ENCODE measurements at regions not wholly inside any gene's neighbourhood (a gene's known extent, or its start where the extent isn't known, plus 50 kb on each side); places are given as distances from the start of the nearest gene placed in this dataset.
"Not testable (repeated sequence)": the region's sequence is repeated elsewhere in the genome, so short reads cannot be mapped to it uniquely, and the experiment has no call there.

DNA sequence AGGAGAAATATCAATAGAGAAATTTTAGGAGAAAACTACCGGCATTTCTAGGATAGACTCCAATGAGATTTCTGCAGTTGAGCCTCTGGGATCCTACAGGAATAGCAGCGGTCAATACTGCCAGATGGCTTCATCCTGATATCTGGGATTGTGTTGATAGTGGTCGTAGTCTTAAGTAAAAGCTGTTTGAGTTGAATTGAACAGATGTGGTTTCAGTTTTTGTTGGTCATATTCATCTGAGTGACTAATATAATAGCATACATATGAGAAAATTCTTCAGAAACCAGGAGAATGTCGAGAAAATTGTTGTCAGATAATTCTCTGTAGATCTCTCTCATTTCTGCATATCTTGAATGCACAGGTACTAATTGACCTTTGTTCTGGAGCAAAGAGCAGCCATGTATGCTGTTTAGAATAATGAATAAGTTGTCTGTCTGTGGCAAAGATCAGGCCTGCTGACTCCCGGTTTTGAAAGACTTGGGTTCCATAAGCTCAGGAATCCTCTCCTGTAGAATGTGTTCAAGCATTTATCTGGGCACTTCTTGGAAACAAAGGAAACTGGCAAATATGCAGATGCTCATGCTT lies 288.1 kb downstream of the TMX3 start:
- DNase-seq, result no peak

DNA sequence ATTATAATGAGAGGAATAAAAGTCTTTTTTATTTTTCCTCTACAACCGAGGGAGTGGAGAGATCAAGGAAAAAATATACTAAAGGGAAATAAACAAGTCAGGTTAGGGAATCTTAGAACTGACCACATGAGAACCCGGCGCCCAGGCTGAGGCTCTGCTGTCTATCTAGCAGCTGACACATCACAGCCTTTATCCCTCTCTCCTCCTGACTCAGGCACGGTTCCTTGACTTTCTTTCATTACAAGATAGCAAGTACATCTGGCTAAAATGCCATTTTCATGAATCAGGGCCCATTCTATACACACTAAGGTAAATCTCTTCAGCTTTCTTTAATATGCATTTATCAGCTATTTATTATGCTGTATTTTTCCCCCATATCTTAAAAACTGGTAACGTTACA lies 296.0 kb downstream of the TMX3 start:
- no peak for DNase-seq

DNA sequence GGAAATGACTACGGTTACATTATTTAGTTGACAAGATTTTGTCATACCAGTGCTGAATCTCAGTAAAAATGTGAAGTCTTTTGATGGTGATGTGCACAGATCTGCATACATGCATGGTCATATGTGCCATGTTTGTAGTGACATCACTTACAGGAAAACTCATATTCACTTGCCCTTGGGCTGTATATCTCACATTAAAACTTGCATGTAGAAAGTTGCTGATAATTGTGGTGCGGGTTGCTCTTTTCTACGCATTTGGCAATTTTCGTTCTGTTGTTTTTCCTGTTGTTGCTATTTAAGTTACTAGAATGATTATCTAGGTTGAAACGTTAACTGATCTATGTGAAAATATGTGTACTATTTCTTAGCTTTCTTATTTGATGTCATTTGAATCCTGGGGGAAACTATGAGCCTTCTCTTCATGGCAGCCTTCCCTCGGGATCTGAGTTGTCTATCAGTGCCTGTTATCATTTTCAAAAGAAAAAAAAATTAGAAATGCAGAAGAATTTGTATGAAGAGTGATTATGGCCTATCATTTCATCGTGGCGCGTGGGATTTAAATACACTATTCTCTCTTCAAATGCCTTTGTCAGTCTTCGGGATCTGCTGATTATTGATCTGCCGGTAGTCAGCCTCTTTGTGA lies 296.6 kb downstream of the TMX3 start:
- no peak for DNase-seq

DNA sequence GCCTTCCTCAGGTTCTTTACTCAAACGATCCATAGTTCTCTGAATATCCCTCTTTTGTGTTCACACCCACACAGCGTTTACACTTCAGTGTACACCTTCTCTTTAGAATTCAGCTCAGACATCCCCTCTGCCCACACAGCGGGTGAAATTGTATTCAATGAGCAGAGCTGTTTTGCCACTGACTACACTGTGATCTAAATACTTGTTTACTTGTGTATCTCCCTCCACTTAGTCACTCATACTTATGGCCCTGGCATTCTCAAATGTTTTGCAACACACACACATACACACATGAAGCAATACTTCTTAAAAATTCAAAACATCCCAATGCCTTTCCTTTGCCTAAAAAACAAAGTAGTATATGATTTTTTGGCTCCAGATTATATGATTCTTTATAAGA lies 297.1 kb downstream of the TMX3 start:
- no peak for DNase-seq

DNA sequence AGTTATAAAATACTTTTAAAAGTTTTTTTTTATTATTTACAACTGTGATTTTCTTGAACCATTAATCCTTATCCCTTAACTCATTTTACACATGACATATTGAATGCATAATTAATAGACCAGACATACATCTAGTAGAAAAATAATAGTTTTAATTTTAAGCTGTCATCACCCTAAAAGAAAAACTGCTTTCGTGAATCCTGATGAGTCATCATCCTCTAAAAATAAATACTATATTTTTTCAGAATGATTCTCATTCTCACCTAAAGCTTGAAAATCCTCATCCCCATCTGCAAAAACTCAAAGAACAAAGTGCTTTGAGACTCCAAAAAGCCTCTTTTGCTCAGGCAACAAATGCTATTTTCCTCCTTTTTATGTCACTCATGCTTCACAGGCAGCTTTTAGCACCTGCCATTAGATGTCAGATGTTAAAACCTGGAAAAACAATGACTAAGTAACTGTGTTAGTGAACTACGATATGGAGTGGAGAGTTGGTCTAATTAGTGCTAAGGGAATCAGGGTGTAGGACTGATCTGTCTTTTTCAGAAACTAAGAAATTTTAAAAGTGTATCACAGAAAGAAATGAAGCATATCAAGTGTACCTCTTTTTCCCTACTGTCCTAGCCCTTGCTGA lies 297.6 kb downstream of the TMX3 start:
- no peak for DNase-seq

DNA sequence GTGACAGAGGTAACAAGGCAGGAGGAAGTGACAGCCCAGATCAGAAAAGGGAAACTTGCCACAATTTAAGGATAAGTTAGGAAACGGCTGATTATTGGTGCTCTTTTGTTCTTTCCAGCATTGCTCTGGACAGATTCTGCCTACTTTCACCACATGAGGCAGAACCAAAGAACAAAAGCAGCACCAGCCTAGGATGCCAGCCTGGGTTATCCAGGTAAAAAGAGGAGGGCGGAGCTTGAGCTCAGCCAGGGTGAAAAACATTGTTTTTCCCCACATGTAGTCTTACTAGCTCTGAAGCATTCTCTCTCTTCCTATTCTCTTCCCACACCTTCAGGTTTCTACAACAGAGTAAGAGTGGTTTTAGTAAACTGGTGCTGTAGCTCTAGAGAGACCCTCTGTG lies 300.5 kb downstream of the TMX3 start:
- no peak for DNase-seq

DNA sequence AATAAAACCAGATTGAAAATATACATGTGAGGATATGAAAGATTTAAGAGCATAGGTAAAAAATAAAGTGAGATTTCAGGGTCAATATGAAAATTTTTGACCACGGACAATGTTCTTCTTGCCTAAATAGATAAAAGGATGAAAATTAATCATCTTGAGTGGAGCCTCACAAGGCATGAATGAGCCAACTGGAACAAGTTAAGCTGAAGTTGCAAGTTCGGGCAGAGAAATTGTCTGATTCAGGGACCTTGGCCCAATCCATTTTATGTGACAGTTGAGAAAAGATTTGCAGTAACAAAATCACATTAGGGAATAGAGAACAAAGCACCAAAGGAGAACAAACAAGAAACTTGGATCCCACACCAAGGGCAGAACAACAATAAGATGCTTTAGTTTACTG lies 305.3 kb downstream of the TMX3 start:
- no peak for DNase-seq

DNA sequence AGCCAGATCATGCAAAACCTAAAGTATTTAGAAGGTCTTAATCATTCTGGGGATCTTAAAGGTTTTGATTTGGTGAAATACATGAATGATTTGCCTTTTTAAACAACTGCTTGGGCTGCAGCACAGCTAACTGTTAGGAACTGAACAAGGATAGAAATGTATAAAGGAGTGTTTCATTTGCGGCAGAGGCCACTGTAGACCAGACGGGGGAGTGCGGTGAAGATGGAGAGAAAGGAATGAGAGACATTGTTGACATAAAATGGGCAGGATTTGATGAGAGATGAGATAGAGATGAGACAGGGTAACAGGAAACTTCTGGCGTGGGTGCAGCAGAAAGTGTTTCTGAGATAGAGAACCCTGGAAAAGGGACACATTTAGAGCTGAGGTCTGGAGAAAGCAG lies 308.1 kb downstream of the TMX3 start:
- no peak for DNase-seq

DNA sequence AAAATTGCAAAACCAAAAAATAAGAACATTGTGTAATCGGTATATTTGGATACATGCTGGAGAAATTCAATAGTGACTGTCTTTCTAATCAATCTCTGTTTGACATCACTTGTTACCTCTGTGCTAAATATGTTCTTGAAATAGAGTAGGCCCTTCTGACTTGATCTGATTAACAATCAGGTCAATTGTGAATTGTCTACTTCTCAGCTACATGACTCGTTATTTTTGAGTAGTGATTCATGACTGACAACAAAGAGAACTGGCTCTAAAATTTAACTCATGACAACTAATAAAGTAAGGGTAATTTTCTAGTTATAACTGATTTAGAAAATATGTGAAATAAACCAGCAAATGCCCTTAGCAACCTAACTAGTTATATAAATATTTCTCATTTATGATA lies 312.1 kb downstream of the TMX3 start:
- DNase-seq, result no peak

DNA sequence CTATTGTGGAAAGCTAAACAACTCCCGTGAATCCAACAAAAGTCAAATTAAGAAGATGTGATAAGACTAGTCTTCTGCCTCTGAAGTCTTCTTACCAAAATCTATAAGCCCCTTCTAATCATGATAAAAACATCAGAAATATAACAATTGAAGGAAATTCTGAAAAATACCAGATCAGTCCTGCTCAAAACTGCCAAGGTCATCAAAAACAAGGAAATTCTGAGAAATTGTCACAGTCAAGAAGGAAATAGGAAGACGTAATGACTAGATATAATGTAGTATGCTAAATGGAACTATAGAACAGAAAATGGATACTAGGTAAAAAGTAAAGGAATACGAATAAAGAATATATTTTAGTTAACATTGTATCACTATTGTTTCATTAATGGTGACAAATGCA lies 314.0 kb downstream of the TMX3 start:
- DNase-seq, result no peak

DNA sequence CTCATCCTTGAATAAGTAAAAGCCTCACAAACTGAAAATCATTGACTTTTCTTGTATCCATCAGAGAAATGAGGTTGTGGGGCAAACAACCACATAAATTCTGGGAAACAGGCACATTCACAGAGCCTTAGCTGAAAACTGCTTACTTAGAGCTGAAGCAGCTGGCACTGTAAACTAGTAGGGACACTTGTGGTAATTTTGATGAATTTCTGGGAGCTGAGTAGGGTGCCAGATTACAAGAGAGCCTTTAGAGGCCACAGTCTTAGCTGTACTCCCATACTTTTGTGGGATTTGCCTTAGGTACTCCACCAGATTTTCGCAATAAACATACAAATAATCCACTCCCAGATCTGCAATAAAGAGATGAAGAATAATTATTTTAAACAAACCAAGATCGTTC lies 315.2 kb downstream of the TMX3 start:
- DNase-seq, result no peak

DNA sequence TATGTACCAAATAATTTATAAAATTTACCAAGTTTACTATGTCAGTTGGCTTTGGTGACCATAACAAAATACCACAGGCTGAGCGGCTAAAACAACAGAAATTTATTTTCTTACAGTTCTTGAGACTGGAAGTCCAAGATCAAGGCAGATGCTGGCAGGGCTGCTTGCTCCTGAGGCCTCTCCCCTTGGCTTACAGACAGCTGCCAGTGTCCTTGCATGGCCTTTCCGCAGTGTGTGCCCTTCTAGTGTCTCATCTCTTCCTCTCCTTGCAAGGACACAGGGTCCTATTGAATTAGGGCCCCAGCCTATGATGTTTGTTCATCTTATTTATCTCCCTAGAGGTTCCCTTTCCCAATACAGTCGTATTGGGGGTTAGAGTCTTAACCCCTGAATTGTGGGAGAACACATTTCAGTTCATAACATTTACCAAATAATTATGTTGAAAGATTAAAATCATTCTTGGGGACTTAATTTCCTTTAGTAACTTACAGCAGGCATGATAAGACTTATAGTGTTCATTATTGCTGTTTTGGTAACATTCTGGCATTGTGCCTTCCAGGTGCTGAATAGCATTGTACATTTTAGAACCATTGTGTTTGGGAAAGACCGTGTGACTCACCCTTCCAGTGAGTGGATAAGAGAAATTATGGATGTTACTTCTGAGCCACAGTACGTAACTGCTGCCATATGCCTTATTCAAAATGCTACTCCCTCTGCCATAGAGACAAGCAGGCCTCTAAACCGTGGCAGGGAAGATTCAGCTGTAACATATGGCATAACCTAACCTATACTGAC lies 317.5 kb downstream of the TMX3 start:
- DNase-seq, result no peak

DNA sequence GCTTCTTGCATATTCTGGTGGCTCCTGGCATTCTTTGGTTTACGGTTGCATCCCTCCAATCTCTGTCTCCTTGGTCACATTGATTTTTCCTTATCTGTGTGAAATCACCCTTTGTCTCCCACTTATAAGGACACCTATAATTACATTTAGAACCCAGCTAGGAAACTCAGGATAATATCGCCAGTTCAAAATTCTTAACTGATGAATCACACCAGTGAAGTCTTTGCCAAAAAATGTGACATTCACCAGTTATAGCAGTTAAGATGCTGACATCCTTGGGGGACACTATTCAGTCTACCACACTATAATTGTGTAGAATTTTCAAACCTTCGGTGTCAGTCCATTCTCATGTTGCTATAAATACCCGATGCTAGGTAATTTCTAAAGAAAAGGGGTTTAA lies 320.2 kb downstream of the TMX3 start:
- DNase-seq, result no peak

DNA sequence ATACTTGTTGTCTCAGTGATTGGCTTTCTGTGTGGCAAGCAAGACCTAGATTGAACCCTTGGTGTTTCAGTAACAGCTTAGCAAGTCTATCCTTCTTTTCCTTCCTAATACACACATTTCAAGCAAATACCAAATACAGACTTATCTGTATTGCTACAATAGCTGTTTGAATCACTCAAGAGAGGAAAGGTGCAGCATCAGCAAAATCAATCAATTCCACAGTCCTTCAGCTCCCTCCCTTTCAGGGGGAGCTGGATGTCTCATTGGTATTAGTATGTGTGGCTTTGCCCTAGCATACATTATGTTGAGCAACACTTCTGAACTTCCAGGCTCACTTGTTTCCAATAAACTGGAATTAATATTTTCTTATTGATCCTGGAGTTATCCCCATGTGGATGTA lies 323.1 kb downstream of the TMX3 start:
- no peak for DNase-seq

DNA sequence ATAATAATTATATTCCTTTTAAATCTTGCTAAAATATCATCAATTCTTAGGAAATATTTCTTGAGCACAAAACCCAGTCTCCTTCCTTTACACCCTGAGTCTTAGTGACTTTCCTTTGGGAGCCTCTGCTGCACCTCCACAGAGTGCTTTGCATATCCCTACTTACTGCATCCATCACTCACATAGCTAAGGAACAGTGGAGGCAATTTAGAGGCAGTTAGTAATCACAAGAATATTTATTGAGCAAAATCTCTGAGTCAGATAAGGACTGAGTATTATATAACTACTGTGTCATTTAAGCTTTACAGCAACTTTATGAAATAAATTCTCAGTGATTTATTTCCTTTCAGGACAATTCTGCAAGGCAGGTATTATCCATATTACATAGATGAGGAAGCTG lies 327.7 kb downstream of the TMX3 start:
- no peak for DNase-seq

DNA sequence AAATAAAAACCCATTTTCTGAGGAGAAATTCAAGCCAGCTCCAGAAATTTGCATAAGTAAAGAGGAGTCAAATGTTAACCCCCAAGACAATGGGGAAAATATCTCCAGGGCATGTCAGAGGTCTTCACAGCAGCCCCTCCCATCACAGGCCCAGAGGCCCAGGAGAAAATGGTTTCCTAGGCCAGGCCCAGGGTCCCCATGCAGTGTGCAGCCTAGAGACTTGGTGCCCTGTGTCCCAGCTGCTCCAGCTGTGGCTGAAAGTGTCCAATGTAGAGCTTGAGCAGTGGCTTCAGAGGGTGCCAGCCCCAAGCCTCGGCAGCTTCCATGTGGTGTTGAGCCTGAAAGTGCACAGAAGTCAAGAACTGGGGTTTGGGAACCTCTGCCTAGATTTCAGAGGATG lies 330.9 kb downstream of the TMX3 start:
- not testable (repeated sequence) for DNase-seq

DNA sequence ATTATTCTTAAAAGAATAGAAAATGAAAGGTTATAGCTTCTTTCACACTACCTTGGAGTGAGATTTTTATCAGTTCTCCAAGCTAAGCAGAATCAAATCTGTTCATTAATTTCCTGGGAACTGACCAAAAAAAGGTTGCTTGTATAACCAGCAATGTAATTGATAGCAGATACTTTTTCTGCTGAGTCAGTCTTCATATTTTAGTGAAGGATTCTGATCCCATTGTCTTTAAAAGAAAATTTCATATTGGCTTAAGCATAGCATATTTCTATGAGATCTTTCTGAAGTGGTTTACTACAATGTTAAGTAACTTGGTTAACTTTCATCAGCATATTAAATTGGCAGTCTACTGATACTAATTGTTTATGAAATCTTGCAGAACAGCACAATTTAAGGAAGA lies 338.0 kb downstream of the TMX3 start:
- DNase-seq, result no peak

DNA sequence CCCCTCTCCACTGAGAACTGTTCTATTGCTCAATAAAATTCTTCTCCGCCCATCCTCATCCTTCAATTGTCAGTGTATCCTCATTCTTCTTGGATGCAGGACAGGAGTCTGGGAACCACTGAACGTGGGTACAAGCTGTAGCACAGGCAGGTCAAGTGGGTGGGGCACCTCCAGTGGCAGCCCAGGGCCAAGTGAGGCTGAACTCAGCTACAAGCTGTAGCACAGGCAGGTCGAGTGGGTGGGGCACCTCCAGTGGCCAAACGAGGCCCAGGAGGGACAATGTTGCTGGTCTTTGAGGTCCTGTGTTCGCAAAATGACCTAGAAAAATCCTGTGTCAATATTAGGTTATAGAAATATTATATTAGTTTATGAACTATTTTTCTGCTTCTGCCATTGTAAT lies 352.0 kb downstream of the TMX3 start:
- DNase-seq, result no peak

DNA sequence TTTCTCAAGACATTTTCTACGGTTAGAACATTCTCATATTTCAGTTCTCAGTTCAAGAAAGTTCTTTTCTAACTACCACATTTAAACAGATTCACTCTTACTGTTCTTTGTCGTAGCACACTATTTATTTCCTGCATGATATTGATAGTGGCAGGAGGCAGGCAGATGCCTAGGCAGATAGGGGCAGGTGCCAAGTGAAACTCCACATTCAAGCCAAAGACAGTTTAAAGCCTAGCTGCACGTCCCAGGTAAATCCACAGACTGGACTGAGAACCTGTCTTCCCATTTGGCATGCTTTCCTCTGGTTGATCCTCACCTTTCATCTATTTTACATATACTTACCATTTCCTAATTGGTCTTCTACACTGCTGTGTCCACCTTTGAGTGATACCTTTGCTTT lies 359.3 kb downstream of the TMX3 start:
- DNase-seq, result no peak

DNA sequence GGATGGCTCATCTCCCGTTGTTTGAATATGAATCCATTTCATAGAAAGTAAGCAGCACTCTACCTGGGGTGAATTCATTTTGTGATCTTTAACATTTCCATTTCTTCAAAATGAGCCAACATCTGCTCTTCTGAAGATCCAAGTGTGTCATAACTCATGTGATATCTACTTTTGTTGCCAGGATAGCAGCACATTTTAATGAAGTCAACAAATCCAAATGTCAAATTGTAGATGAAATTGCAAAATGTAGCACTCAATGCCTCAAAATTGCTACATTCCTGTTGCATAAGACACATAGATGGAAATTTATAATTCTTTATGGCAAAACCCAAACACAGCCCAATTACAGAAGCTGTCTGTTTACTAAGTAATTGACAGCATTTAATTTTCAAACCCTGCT lies 360.7 kb downstream of the TMX3 start:
- no peak for DNase-seq

DNA sequence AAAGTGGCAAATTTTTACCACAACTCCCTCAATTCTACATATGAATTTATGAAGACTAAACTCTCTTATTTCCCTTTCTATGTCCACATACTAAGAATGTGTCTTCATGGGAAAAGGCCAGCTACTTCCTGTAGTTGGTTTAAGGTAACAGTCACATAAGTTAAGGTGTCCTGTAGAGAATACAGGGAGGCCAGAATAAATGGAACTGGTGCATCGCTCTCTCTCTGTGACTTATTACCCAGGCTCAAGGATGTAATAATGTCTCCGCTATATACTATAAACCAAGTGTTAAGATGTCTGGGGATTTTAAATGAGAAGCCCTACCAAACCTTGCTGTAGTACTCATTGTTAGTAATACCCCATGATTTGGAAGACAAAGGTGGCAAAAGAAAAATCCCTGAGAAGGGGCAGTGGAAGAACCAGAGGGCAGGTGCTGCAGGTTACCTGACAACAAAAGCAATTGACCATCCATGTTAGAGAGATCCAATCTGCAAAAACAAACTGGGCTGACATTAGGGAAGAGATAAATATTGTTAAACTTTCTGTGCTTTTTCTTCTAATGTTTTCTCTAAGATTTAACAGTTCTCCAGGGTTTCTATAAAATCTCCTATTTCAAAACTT lies 372.8 kb downstream of the TMX3 start:
- DNase-seq, result no peak

DNA sequence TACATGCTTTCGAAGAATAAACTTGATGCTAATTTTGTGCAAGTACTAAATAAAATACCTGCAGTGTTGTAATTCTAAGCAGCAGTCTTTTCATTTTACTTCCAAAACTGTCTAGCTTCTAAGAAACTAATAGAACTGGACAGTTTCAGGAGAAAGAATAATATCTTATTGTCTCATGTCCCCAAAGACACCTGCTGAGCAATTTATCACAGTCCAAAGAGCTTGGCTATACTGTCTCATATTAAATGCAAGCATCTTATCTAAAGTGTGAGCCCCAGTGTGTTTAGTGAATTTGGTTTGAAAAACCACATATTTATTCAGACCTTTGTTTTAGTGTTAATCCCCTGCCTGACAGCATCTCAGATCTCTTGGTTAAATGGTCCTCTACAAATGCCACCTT lies 374.3 kb downstream of the TMX3 start:
- DNase-seq, result no peak

DNA sequence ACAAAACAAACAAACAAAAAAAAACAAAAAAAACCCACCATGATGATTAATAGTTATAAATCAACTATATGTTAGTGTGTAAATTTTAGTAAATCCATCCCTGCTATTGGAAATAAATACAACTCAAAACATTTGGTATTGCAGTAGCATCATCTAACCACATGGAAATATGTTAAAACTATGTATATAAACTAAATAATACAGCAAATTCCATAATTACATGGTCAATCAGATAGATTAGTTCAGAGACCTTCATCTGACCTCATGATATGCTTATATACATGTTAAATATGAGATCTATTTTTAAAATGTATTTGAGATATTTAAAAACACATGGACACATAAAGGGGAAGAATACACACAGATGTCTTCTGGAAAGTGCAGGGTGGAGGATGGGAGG lies 384.2 kb downstream of the TMX3 start:
- DNase-seq, result no peak

DNA sequence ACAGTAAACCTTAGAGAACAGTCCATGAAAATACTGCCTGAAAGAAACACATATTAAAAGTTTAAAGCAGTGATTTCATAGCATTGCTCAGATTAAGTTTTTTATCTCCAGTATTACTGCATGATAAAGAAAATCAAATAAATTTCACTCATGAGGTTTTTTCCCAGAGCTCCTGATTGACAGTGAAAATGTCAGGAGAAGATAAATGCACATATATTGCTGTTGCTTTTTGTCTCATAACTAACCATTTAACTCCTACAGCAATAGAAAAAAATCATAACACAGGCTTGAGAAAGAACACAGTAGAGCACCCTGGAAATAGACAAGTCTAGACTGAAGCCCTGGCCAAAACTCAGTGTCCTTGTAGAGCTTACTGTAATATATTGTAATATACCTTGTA lies 391.0 kb downstream of the TMX3 start:
- no peak for DNase-seq
